CD14-positive monocyte (primary cell): ENCODE measurements at regions not wholly inside any gene's neighbourhood (a gene's known extent, or its start where the extent isn't known, plus 50 kb on each side); places are given as distances from the start of the nearest gene placed in this dataset.

ENCODE experiments used
- DNase-seq, 3 donors: peaks; one replicate each; pipeline ENCODE4 v3.0.0-alpha.2; 2011 to 2022
- H2AFZ ChIP-seq: 2 replicates; pipeline ENCODE4 v1.6.0; 2012; ENCODE audit warnings: mild to moderate bottlenecking, low read depth, low read length, inconsistent platforms; ENCODE audit not compliant: insufficient read depth, poor library complexity, severe bottlenecking
- H3K27ac ChIP-seq, 2 donors: 1 replicate in 1 of 2; 2 replicates in 1 of 2; pipeline ENCODE4 v1.5.1; 2012 to 2013; ENCODE audit warnings: low read length in 2 of 2, control low read depth in 1 of 2, inconsistent platforms in 1 of 2, low read depth in 1 of 2, mild to moderate bottlenecking in 1 of 2
- H3K27me3 ChIP-seq, 2 donors: one replicate each; pipeline versions ENCODE4 v1.6.0 to v1.6.1; 2011 to 2013; ENCODE audit warnings: low read length in 2 of 2; ENCODE audit not compliant: control insufficient read depth in 2 of 2, insufficient read depth in 2 of 2
- H3K36me3 ChIP-seq, 2 donors: replicated peaks in 1 of 2; 1 replicate in 1 of 2; 2 replicates in 1 of 2; pipeline versions ENCODE4 v1.5.1 to v1.6.1; 2012 to 2013; ENCODE audit warnings: low read length in 2 of 2, control low read depth in 1 of 2, inconsistent platforms in 1 of 2, mild to moderate bottlenecking in 1 of 2; ENCODE audit not compliant: insufficient read depth in 2 of 2, control insufficient read depth in 1 of 2
- H3K4me1 ChIP-seq, 2 donors: 1 replicate in 1 of 2; 2 replicates in 1 of 2; pipeline versions ENCODE4 v1.5.1 to v1.6.1; 2012 to 2013; ENCODE audit warnings: low read length in 2 of 2, control low read depth in 1 of 2, inconsistent platforms in 1 of 2, mild to moderate bottlenecking in 1 of 2, moderate library complexity in 1 of 2; ENCODE audit not compliant: insufficient read depth in 2 of 2, control insufficient read depth in 1 of 2
- H3K4me2 ChIP-seq: replicated peaks from 2 replicates; pipeline ENCODE3; 2012; ENCODE audit warnings: low read length, moderate library complexity, mild to moderate bottlenecking; ENCODE audit not compliant: poor library complexity, severe bottlenecking; ENCODE audit errors: extremely low read depth
- H3K4me3 ChIP-seq, 3 experiments: fragments of 200-600 bp in 1 of 3; sonication (generic) in 1 of 3; replicated peaks in 1 of 3; 1 replicate in 2 of 3; 2 replicates in 1 of 3; pipeline ENCODE4 v1.5.1; 2011 to 2013; ENCODE audit warnings: low read length in 3 of 3, mild to moderate bottlenecking in 3 of 3, control low read depth in 2 of 3, low read depth in 2 of 3, inconsistent platforms in 1 of 3, moderate library complexity in 1 of 3
- H3K79me2 ChIP-seq: 2 replicates; pipeline ENCODE4 v1.6.0; 2012; ENCODE audit warnings: mild to moderate bottlenecking, control low read depth, inconsistent platforms, low read length, moderate library complexity; ENCODE audit not compliant: insufficient read depth
- H3K9ac ChIP-seq: 2 replicates; pipeline ENCODE4 v1.6.0; 2017; ENCODE audit warnings: low read length, mild to moderate bottlenecking; ENCODE audit not compliant: insufficient read depth, poor library complexity, severe bottlenecking
- H3K9me3 ChIP-seq, 2 donors: replicated peaks in 1 of 2; 1 replicate in 1 of 2; 2 replicates in 1 of 2; pipeline versions ENCODE4 v1.5.1 to v1.6.1; 2012 to 2013; ENCODE audit warnings: low read length in 2 of 2, control low read depth in 1 of 2; ENCODE audit not compliant: control insufficient read depth in 1 of 2, insufficient read depth in 1 of 2
- H4K20me1 ChIP-seq: 2 replicates; pipeline ENCODE4 v1.6.0; 2012; ENCODE audit warnings: mild to moderate bottlenecking, low read length, control low read depth, moderate library complexity; ENCODE audit not compliant: insufficient read depth
- H3K27ac Mint-ChIP-seq, 7 donors: one replicate each; pipeline ENCODE4 v1.8.0; 2020; ENCODE audit warnings: mild to moderate bottlenecking in 7 of 7, mixed read lengths in 7 of 7, moderate library complexity in 6 of 7, inconsistent platforms in 2 of 7
- H3K27me3 Mint-ChIP-seq, 3 donors: one replicate each; pipeline ENCODE4 v1.8.0; 2021 to 2022; ENCODE audit warnings: low read depth in 3 of 3, mild to moderate bottlenecking in 3 of 3, mixed read lengths in 3 of 3, moderate library complexity in 3 of 3, inconsistent platforms in 1 of 3
- H3K36me3 Mint-ChIP-seq, 2 donors: one replicate each; pipeline ENCODE4 v1.8.0; 2020; ENCODE audit warnings: mixed read lengths in 2 of 2, inconsistent platforms in 1 of 2, mild to moderate bottlenecking in 1 of 2
- H3K4me1 Mint-ChIP-seq: one replicate; pipeline ENCODE4 v1.8.0; 2020; ENCODE audit warnings: mild to moderate bottlenecking, mixed read lengths
- H3K4me3 Mint-ChIP-seq, 2 donors: one replicate each; pipeline ENCODE4 v1.8.0; 2020; ENCODE audit warnings: mild to moderate bottlenecking in 2 of 2, mixed read lengths in 2 of 2, moderate library complexity in 1 of 2
- H3K9me3 Mint-ChIP-seq, 7 donors: one replicate each; pipeline ENCODE4 v1.8.0; 2020 to 2022; ENCODE audit warnings: mixed read lengths in 7 of 7, mild to moderate bottlenecking in 6 of 7, moderate library complexity in 6 of 7, inconsistent platforms in 2 of 7
- CTCF ChIP-seq: fragments of 200-600 bp; IDR thresholded peaks from one replicate; pipeline ENCODE4 v1.8.0; 2022; ENCODE audit warnings: antibody characterized with exemption, mild to moderate bottlenecking
- WGBS: methylation state at CpG from one replicate; pipeline ENCODE4 v1.1.5; 2013; ENCODE audit warnings: missing lambda C conversion rate; ENCODE audit not compliant: insufficient coverage; 5-methylcytosine and 5-hydroxymethylcytosine counted together
- intact Hi-C, 2 donors: fragments of 100-400 bp; cut with micrococcal nuclease; formaldehyde crosslinking; loops; one replicate each; pipeline versions ENCODE4 v1.15.0 to v1.15.1; 2023

- Histone ChIP-seq H3K79me2 (no peaks in the 10 kb centered on the region), H3K36me3 (no peaks in the 10 kb centered on the region), H4K20me1 (no peaks in the 10 kb centered on the region), H3K4me1 (no peaks in the 10 kb centered on the region), H3K9me3 (peaks cover 0 to 3% of the 10 kb centered on the region in 2 donors), H2AFZ (no peak overlapping the region), H3K4me2 (no peak overlapping the region), H3K27me3 (no peaks in the 10 kb centered on the region), H3K9ac (no peak overlapping the region), H3K27ac (no peak overlapping the region), H3K4me3 (no peak overlapping the region)
- Mint-ChIP-seq H3K4me1 (no peaks in the 10 kb centered on the region), H3K27me3 (no peaks in the 10 kb centered on the region), H3K27ac (no peak overlapping the region), H3K36me3 (no peaks in the 10 kb centered on the region), H3K9me3 (peaks cover 0 to 10% (median 4%) of the 10 kb centered on the region in 7 donors), H3K4me3 (no peak overlapping the region)
- intact Hi-C loops, result no loop called here
- TF ChIP-seq CTCF, result no peak
- no peak for DNase-seq
- 93% methylated on average over 3 of the region's 7 CpGs for WGBS
Observed at GRCh38 chr21:16597753-16598152, 868.0 kb downstream of the USP25 start.

GRCh38 chr21:16605597-16605996 is 875.8 kb downstream of the USP25 start:
- no peak for TF ChIP-seq CTCF
- Histone ChIP-seq H3K4me3 (no peak overlapping the region), H3K9ac (no peak overlapping the region), H3K9me3 (no peaks in the 10 kb centered on the region), H2AFZ (no peak overlapping the region), H3K27me3 (no peaks in the 10 kb centered on the region), H3K4me2 (no peak overlapping the region), H3K27ac (no peak overlapping the region), H3K4me1 (no peaks in the 10 kb centered on the region), H4K20me1 (no peaks in the 10 kb centered on the region), H3K36me3 (no peaks in the 10 kb centered on the region), H3K79me2 (no peaks in the 10 kb centered on the region)
- Mint-ChIP-seq H3K36me3 (no peaks in the 10 kb centered on the region), H3K4me1 (no peaks in the 10 kb centered on the region), H3K27me3 (no peaks in the 10 kb centered on the region), H3K4me3 (no peak overlapping the region), H3K27ac (no peak overlapping the region), H3K9me3 (peaks cover 0 to 4% (median 2%) of the 10 kb centered on the region in 7 donors)
- DNase-seq, result no peak
- no CpG with 5 or more reads among the region's 5 CpGs for WGBS
- intact Hi-C loops, result no loop called here
